DMS 273 (cell line): ENCODE measurements at regions not wholly inside any gene's neighbourhood (a gene's known extent, or its start where the extent isn't known, plus 50 kb on each side); places are given as distances from the start of the nearest gene placed in this dataset.

Source experiments
- DNase-seq: peaks from one replicate; lab custom pipeline; 2025; ENCODE audit not compliant: unreplicated experiment; lab: John Stamatoyannopoulos, UW

DNA sequence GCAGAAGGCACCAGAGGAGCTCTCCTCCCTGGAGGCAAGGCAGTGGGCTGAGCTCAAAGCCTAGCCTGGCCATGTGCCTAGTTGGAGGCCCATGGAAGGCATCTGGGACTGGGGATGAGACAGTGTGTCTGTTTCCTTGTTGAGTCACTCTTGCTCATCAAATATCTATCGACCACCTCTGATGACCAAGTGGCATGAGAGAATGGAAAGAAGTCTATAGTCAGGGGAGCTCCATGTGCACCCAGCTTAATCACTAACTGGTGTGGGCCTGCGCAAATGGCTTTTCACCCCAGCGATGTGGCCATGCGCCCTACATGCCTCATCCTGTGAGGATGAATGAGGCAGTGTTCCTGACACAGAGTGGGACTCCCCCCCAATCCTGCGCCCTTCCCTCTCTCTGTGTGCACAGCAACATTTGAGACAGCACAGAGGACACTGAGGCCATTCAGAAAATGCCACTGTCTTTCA is 229.9 kb downstream of the RPS24 start:
- no peak for DNase-seq

DNA sequence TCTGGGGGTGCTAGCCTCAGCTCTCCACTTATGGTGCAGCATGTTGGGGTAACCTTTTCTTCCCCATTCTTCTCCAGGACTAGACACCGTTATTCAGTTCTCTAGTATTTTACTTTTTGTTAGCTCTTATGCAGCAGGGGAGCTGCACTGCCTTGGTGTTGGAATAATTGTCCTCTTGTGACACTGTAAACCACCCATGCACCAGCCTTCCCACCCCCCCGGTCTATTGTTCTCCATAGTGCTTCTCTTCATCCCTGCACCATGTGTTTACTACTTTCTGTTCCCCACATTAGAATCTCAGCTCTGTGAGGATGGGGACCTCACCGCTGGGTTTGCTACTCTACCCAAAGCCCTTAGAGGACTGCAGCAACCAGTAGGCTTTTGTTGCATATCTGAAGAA is 230.7 kb downstream of the RPS24 start:
- no peak for DNase-seq

DNA sequence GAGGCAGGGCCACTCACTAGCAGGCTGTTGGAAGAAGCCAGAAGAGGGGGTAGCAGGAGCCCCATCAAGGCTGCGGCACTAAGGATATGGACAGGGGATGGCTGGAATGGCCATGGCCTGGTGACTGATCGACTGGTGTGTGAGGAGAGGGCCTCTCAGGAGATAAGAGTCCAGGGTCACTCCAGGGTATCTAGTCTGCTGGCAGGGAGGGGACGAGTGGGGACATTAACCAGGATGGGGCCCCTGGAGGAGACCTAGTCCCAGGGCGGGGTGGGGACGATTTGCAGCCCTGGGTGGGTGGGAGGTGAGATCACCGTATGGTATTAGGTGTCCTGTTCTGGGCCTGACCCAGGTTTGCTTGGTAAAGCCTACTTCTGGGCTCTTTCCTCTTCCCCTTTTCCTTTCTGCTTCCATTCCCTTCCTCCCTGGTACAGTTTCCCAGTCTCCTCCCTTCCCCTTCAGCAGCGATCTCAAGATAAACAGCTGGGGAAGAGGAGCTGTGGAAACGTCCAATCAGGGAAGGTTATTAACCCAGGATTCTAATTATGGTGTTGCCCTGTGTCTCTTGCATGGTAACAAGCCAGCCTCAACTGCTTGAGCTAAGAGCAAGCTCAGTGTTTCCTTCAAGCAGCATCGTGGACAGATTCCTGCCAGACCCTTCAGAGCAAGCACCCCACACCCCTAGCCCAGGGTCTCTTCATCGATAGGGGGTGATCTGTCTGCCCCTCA is 233.2 kb downstream of the RPS24 start:
- DNase-seq = peak; percentile 88

DNA sequence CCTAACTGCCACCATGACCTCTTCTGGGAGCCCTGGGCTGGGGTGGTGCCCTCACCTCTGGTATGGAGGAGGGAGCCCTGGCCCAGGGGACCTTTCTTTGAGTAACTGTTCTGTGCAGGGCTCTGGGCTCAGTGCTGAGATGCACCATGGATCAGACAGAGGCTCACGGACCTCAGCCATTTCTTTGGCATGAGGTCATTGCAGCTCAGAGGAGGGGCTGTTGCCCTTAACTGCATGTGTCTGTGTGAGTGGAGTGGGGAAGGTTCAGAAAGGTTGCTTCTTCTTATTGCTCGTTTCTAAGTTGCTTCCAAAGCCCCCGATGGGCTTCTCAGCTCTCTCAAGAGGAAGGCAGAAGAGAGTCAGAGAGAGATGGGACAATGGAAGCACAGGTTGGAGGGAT is 233.9 kb downstream of the RPS24 start:
- peak; percentile 40 for DNase-seq

DNA sequence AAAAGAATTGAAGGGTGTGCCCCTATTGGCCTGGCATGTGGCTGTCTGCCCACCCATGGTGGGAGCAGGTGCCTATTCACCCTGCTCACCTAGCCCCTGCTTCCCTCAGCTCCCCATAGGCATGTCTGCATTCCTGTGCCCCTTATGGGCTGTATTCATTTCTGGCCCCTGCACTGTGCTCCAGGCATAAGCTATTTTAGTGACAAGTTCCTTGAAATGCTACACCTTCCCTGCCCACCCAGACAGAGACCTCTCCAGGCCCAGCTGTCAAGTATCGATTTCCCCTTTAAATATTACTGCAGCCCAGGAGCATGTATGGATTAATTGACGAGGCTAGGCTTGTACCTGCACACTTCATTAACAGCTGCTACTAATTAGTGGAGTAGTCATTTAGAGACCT is 235.4 kb downstream of the RPS24 start:
- peak; percentile 10 for DNase-seq

DNA sequence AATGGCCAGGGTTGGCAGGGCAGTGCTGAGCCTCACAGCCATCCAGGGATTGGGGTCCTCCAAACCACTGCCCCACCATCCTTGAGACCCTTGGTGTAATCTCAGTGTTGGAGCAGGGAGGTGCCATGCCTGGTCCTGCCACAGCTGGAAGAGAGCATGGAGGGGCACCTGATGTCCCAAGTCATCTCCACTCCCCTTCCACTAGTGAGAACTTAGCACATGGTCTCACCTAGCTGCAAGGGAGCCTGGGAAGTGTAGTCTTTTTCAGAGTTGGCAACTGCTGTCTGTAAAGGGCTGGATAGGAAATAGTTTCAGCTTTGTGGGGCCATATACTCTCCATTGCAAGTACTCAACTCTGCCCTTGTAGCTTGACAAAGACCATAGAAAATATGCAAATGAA is 238.7 kb downstream of the RPS24 start:
- no peak for DNase-seq

DNA sequence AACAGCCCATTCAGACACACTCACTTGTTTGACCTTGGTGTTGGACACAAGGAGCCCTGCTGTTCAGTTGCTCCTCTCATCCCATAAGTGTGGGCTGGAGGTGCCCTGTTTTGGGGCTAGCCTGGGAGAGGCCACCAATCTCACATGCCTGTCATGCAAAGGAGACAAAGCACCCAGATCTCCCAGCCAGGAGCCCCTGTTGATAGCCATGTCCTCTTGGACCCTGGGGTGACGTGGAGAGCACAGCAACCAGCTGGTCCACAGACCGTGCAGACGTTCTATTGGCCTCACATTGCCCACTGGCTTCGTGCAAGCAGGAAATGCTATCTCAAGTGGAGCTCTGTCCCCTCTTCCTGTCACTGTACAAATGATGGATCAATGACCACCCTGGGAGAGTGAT is 240.8 kb downstream of the RPS24 start:
- DNase-seq = no peak

DNA sequence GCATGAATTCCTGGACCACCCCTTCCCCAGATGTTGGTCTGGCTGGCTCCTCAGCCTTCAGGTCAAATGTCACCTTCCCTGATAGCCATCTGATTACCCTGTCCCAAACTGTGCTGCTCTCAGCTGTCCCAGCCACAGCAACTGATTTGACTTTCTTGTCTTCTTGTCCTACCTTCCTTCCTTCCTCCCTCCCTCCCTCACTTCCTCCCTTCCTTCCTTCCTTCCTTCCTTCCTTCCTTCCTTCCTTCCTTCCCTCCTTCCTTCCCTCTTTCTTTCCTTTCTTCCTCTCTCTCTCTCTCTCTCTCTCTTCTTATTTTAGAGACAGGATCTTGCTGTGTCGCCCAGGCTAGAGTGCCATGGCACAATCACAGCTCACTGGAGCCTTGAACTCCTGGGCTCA is 242.5 kb downstream of the RPS24 start:
- no peak for DNase-seq

DNA sequence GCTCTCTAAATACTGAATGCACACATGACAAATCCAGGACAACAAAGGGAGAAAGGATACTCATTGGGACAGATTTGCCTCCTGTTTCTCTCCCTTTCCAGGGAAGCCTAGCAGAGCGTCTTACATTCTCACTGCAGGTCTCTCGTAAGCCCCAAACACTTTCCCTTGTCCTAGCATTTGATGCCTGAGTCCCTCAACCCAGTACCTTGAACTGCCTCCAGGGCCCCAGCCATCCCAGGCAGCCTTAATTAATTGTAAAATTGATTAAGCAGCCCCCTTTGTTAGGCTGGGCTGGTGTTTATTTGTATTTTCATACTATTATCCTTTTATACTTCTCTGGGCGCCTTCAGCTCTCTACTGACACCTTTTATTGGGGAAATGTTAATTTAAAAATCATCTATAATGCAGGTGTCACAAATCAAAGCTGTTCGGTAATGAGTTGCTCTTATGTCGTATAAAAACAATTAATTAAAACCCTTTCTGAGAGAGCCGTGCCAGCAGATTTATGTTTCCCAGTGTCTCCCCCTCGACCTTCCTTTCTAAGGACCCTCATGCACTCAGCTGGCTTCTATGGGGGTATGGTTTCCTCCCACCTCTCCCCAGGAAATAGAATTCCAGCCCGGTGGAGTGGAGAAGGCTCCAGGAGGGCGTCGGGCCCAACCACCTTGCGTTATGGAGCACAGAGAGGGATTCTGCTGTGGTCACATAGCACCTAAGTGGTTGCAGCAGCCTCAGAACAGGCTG is 243.8 kb downstream of the RPS24 start:
- no peak for DNase-seq

DNA sequence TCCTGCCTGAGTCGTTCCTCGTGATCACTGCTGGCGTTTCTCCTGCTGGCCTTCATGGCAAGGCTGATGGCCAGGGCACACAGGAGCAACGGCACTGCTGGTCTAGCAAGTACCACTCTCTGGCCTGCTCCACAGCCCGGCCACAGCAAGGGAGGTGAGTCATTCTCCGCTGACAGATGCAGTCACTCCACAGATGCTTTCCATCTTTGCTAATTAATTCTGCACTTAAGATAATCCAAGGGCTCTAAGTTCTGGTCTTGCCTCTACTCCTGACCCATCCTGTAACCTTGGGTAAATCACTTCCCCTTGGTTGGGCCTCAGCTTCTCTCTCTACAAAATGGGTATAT is 244.4 kb downstream of the RPS24 start:
- peak; percentile 56 for DNase-seq

DNA sequence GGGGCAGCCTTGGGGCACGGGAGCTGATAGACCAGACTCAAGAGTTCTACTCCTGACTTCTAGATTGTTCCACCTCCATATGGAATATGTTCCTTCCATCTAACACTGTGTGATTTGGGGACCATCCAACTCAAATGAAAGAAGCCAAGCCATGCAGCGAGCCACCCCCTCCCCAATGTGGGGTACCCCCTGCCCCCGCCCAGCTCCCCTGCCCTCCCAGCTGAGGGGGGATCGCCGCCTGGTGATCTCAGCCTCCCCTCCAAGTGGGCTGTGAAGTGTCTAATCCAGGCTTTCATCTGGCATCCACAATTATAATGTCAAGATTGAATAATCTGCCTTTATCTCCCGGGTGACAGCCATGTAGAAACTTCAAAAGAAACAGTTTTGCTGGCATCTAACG is 246.1 kb downstream of the RPS24 start:
- DNase-seq = no peak

DNA sequence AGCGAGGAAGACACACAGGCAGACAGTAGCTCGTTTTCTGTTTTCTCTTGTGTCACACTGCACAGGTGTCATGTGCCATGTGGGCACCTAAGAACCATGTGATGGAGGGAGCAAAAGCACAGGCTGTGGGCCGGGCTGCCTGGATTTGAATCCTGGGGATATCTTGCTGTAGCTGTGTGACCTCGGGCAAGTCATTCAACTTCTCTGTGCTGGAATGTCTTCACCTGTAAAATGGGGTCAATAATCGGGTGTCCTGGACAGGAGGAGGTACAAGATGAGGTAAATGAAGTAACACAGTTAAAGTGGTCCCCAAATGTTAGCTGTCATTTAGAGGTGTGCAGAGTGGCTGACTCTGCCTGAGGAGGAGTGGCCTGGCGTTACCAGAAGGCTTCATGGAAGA is 246.9 kb downstream of the RPS24 start:
- no peak for DNase-seq

DNA sequence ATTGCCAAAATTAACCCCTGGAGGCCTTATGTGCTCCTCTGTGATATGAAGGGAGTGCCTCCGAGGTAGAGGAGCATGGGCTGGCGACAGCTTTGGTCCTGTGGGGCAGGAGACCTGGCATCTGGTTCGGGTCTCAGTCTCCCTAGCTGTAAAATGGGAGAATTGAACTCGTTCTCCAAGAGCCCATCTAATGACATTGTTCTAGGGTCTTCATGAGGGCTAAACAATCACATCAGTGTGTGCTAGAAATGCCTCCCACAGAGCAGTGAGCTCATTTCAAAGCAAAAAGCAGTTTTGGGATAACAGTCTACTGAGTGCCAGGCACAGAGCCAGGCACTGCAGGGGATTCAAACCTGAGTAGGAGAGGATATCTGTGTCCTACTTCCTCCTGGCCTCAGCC is 248.0 kb downstream of the RPS24 start:
- DNase-seq = no peak

DNA sequence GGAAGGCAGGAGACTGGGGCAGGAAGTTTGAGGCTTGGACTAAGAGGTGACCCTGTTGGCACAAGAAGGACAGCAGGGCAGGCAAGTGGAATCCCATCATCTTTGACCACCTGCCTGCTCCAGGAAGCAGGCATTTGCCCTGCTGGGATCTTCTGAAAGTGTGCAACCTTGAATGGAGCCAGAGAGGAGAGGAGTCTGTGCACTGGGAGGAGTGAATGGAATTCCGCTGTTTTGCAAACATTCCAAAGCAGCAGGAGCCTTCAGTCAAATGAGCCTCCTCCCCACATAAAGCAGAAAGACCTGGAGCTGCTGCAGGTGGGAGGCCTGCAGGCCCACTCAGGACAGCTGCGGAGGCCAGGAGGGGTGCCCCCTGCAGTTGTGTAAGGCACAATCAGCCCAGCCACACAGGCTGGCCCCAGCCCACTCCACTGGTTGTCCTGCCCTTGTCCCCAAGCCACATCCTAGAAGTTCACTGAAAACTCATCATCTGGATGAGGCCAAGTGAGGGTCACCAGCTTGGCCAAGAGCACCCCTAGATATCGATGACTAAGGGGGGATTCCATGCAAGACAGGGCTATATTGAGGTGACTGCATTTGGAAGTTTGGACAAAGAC is 249.5 kb downstream of the RPS24 start:
- no peak for DNase-seq

DNA sequence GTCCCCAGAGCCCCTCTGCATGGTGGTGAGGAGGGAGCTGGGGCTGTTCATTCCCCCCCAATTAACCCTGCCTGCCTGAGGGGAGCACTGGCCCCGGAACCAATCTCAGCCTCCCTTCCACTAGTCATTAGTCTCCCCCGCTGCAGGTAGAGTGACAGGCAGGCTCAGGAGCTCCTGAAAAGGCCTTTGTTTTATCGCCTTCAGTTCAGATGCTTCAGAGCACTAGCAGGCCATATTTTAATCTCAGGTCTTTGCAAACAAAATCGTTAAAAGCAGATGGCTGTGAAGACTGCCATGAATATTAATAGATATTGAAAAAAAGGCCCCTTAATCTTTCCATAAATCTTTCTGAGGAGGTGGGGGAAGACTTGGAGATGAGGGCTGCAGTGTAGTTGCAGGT is 250.7 kb downstream of the RPS24 start:
- peak; percentile 41 for DNase-seq

DNA sequence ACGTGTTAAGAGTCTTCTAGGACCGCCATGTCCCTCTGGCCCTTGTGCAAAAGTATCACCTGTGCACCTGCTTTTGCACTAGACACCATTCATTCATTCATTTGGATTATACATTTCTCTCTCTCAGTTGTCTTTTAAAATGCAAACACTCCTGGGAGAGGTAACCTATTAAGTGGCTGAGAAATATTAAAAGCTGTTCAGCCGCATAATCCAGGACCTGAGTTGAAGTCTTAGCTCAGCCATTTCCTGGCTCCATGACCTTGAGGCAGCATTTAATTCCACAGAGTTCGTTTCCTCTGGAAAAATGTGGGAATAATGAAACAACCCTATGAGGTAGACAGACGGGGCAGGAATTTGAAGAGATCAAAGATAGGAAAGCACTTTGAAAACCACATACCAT is 251.6 kb downstream of the RPS24 start:
- no peak for DNase-seq

DNA sequence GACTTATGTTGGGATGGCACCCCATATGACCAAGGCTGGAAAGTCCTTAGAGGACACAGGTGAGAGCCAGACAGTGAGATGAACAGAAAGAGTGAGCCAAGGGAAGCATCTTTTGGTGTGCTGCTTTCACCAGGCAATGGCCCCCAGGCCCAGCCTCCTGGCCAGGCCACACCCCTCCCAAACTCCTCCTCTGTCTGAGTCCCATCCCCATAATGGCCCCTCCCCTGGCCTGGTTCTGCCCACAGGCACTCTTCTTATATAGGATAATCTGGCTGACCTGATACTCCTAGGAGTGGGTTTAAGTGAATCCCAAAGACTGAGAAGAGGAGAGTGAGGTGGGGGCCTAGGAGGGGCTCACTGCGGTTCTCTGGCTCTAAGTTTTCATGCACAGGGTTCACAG is 252.5 kb downstream of the RPS24 start:
- DNase-seq = peak; percentile 53

DNA sequence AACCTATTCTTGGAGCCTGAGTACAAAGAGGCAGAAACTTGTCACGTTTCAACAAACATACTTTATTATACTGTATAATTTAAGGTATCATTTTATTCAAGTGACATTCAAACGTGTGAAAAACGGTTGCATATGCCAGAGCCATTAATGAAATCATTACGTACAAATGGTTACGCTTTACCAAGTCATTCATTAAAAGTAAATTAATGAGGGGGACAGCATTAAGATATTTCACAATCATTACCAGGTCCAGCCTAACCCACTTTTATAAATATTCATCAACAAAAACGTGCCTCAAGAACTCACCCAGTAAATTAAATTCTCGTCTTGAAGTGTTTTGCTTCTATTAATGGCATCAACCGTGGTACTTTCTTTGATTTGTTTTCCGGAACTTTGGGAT is 253.0 kb downstream of the RPS24 start:
- no peak for DNase-seq

DNA sequence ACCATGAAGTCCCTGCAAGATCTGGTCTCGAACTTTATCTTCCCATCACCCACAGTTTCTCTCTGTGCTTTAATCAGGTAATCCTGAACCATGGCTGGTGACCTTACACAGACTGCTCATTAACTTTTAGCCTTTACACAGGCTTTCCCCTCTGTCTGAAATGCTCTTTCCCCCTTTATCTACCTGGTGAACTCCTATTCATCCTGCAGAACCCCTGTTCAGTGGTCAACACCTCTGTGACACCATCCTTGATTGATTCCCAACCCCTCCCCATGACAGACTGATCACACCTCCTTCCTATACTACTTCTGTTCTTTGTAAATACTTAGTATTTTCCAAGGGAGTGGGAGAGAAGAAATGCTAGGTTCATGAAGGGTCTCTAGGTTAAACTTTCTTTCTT is 254.0 kb downstream of the RPS24 start:
- no peak for DNase-seq

DNA sequence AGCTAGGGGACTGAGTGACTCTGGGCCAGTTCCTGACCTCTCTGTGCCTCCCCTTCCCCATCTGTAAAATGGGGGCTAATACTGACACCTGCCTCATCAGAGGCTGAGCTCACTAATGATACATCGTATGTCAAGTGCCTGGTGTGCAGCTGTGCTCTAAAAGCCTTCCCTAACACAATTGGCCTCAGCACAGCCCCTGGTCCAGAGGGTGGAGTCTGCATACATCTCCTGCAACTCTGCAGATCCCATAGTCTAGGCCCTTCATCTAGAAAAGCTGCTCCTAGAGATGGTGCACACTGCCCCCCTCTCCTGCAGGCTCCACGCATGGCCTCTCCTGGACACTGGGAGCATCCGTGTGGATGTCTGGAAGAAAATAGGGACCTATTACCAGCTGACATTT is 255.0 kb downstream of the RPS24 start:
- DNase-seq = peak; percentile 21

DNA sequence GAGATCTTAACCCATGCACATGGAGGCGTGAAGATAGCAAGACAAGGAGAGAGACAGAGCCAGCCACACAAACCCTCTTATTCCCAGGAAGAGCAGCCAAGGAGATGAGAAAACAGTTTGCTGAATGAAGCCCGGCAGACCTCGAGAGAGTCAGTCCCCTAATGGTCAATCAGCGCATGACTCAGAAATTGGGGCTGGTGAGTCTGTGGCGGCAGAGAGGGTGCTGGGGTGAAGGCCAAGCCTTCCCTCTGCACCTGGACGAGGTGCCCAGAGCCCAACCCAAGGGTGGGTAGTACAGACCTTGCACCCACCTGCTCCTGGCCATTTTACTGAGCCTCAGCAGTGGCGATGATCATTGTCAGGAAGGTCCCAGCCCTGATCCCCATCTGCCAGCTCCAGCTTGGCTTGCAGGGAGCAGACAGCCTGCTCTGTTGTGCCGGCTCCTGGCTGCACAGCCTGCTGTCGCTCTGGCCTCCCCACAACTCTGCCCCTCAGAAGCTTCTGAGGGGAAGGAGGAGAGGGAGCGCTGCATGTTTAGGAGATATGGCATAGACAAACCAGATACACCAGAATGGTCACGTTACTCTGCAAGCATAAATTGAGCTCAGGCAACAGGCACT is 256.6 kb downstream of the RPS24 start:
- peak; percentile 81 for DNase-seq

DNA sequence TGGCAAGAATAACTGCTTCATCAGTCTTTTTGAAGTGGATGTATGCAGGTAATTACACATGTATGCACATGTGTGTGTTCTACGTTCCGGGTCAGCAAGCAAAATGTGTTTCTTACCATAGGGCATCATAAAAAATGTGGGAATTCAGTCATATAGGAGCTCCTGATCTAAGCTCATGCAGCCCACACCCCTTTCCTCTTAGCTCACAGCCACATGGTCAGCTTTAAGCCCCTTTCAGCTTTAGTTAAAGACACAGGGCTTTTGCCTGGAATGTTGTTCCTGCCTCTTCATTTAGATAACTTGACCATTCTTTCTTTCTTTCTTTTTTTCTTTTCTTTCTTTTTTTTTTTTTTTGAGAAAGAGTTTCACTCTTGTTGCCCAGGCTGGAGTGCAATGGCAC is 258.1 kb downstream of the RPS24 start:
- DNase-seq = no peak
